Activated CD8-positive, alpha-beta memory T cell treated with anti-CD3 and anti-CD28 coated beads, Interleukin-2, amount 50 U/mL, for 48 hours (primary cell): ENCODE measurements at regions not wholly inside any gene's neighbourhood (a gene's known extent, or its start where the extent isn't known, plus 50 kb on each side); places are given as distances from the start of the nearest gene placed in this dataset.

Experiments used
- DNase-seq: peaks from one replicate; pipeline ENCODE4 v3.0.0-alpha.2; 2020

DNA sequence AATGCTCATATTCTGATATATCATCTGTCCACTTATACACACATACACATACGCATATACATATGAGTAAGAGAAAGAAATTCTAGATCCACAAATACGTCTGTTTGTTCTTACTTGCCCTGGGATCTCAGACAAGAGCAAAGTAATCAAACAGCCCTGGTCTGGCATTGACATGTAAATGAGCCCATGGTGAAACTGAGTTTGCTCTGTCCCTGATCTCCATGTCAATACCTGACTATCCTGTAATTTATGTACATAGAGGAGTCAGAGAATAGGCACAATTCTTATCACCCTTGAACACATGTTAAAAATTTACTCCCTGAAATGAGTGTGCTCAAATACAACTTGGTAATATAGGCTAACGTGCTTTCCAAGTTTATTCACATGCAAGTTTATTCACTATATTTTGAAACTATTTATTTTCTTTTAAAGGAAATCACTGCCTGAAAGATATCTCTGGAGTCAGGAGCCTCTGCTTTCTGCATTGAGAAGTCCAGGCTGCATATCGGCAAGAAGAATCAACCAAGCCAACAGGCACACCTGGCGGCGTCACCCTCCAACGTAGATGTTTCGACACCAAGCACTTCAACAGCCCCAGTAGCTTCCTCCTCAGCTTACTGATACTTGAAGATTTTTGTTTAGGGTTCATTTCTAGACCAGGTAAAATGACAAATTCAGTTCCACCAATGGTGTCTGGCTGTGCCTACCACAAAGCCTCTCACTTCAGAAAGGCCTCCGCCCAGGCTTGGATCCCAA lies 100.6 kb downstream of the CMPK2 start:
- no peak for DNase-seq

- no peak for DNase-seq
Observed at GRCh38 chr2:6769346-6769745, 96.4 kb downstream of the CMPK2 start.

DNA sequence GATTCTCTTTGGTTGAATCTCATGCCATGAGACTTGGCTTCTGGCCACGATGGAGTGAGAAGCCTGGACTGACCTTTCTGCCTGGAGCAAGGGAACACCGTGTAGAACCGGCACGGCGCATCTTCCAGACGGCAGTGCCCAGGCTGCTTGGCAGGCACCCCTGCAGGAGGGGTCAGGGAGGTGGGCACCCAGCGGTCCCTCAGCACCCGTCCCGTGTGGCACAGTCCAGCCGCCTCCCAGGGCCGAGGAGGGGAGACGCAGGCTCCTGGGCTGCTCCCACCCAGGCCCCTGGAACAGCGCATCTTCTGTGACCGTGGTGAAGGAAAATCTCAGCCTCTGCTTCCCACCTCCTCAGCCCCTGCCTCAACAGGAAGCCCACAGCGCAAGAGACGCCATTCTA lies 95.7 kb downstream of the CMPK2 start:
- no peak for DNase-seq

DNA sequence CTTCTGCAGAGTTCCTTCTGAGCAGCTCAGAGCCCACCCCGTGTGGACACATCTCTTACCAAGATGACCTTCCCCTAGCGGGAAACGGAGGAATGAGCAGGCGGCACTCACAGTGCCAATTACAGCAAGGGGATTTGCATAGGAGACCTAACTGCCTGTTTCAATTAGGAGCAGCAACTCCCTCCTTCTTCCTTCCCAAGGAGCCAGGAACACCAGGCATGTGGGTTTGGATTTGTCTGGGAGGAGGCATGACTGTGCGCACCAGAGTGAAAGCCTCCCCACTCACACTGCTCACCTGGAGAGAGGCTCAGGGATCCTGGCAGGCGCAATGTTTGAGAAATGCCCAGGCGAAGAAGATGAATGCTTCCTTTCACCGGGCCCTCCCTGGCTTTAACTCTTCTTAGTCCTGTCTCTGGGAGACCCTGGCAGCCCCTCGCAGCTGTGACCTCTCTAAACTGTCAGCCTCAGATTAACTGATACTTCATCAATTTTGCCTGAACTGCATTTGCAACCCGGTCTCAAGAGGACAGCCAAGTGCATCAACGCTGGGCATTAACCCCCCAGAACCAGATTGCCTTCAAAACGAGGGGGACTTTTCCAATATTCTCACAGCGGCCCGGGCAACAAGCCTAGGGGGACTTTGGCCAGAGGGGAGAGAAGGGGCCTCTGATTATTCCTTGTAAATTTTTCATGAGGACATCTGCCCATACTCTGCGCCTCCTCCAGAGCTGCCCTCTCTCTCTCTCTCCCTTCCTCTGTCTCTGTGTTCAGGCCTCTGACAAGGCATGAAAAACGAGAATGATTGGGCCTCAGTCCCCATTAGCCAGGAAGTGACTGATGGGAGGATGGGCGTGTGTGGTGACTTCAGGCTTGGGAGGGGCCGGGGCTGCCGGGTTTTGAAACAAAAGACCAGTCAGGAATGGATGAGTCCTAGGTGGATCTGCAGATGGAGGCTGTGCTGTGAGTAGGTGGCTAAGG lies 93.8 kb downstream of the CMPK2 start:
- DNase-seq, result no peak

GRCh38 chr2:6773007-6773693 lies 92.6 kb downstream of the CMPK2 start:
- peak; percentile 96 for DNase-seq

GRCh38 chr2:6773694-6774044 lies 92.0 kb downstream of the CMPK2 start:
- DNase-seq, result no peak

DNA sequence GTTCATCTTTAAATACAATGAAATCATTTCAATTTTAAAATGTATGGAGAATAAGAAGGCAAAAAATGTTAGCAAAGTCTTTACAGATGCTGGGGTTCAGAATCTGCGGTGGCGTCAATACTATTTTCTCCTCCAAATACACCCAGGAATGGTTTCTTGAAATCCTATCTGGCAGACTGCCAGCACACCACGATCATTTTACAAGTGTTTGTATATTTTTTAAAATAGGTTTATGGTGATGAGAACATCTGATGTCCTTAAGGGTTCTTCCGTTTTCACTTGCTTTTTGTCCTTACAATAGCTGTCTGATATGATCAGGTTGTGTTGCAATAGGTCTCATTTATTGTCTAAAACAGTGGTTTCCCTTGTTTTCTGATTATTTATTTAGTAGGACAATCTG lies 89.6 kb downstream of the CMPK2 start:
- DNase-seq, result no peak

DNA sequence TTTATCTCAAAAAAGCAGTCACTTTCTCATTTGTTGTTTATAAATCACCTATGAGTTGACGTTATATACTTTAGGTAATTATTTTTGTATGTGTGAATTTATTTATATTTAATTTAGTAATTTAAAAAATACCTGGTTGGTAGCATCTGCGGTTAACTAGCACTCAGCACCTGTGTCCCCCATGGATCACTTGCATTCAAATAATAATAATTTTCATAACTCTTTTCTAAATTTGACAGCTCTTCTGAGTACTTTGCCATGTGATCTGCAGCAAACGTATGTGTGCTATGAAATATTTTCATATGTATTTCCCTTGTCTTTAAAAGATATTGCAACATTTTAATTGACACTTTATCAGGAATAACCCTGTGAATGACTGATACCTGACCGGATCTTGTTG lies 88.1 kb downstream of the CMPK2 start:
- no peak for DNase-seq

GRCh38 chr2:6780765-6781274 lies 84.9 kb downstream of the CMPK2 start:
- DNase-seq, result no peak

DNA sequence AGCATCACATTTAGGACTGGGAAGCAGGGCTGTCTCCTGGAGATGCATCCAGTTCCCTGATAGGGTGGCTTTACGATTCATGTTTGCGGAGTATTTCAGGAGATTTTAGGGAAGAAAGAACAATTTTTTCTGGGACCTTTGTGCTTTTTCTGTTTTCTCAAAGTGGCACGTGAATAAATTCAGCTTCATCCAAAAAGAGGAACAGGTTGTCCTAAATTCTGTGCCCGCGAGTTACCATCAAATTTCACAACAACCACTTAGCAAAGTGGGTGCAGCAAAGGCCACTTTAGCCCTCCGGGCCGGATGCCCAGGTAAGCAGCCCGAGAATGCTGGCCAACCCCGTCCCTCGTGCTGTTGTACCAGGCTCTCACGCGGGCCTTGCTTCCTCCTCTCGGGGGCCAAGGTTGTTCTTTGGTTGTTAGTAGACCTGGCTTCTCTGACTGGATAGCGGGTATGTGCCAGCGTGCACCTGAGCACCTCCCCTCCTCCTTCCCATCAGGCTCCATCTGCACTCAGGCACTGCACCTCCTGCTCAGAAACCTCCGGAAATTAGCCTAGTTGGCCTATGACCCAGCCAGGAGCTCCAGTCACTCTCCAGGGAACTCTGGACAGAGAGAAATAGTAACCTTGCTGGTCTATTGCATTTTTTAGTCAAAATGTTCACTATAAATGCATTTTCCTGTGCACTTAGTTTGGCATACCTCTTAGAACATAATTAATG lies 83.0 kb downstream of the CMPK2 start:
- DNase-seq, result no peak

GRCh38 chr2:6783238-6783614 lies 82.5 kb downstream of the CMPK2 start:
- no peak for DNase-seq

DNA sequence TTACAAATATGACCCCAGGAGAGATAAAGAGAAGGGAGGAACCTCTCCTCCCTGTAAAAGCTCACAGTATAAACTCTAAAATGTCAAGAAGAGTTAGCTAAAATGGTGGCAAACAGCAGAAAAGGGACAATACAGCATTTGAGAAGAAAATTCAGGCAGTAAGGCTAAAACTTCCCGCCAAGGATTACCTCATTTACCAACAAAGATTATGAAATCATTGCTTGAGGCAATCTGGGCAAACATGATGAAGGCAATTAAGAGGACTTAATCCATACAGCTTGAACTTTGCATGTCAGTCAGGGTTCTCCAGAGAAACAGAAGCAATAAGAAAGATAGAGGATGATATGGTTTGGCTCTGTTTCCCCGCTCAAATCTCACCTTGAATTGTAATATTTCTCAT lies 81.4 kb downstream of the CMPK2 start:
- no peak for DNase-seq

- DNase-seq, result no peak
Observed at GRCh38 chr2:6785493-6785892, 80.2 kb downstream of the CMPK2 start.

- DNase-seq, result no peak
Observed at GRCh38 chr2:6787376-6787775, 78.3 kb downstream of the CMPK2 start.

DNA sequence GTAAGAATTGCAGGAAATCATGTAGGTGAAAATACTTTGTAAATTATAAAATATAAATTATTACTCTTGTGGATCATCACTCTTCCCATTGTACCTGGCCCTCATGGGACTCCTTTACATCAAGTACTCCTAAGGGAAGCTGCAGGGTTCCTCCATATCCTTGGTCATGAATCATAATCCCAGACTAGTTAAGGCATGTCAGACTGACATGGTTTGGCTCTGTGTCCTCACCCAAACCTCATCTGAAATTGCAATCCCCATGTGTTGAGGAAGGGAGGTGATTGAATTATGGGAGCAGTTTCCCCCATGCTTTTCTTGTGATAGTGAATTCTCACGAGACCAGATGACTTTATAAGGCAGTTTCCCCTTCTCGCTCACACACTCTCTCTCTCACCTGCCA lies 77.1 kb downstream of the CMPK2 start:
- DNase-seq, result no peak

- DNase-seq, result no peak
Observed at GRCh38 chr2:6789559-6790138, 76.1 kb downstream of the CMPK2 start.

- DNase-seq, result no peak
Observed at GRCh38 chr2:6791682-6792081, 74.0 kb downstream of the CMPK2 start.

GRCh38 chr2:6792883-6793282 lies 72.8 kb downstream of the CMPK2 start:
- no peak for DNase-seq

DNA sequence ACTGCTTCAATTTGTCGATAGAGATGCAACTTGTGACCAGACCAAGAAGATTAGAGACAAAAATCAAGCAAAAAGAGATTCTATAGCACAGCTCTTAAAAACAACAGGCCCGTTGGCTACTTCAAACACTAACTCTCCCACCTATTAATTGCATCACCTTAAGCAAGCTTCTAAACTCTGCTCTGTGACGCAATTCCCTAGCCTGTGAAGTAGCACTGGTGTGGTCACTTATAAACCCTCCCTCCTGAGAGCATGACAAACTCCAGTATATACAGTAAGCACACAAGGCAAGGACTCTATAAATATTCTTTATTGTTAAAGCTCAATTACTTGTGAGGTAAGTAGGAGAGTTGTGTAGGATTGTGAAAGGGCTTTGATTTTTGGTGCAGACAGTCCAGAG lies 72.3 kb downstream of the CMPK2 start:
- no peak for DNase-seq

- DNase-seq, result no peak
Observed at GRCh38 chr2:6793913-6794312, 71.8 kb downstream of the CMPK2 start.

GRCh38 chr2:6794448-6794847 lies 71.3 kb downstream of the CMPK2 start:
- no peak for DNase-seq
